Middle frontal gyrus (tissue), 1 donor: ENCODE measurements at regions not wholly inside any gene's neighbourhood (a gene's known extent, or its start where the extent isn't known, plus 50 kb on each side); places are given as distances from the start of the nearest gene placed in this dataset.

Experiments used
- DNase-seq: peaks from one replicate; pipeline ENCODE4 v3.0.0-alpha.2; 2015; ENCODE audit warnings: low spot score; ENCODE audit errors: extremely low spot score

- no peak for DNase-seq
Measured at GRCh38 chr13:74084375-74084935, 49.7 kb downstream of the KLF12 start.

- DNase-seq = no peak
Measured at GRCh38 chr13:74082741-74083160, 51.5 kb downstream of the KLF12 start.

- no peak for DNase-seq
Measured at GRCh38 chr13:74080762-74081161, 53.4 kb downstream of the KLF12 start.

GRCh38 chr13:74077792-74078191 is 56.4 kb downstream of the KLF12 start:
- no peak for DNase-seq

- DNase-seq = no peak
Measured at GRCh38 chr13:74077375-74077774, 56.8 kb downstream of the KLF12 start.

GRCh38 chr13:74074723-74075122 is 59.5 kb downstream of the KLF12 start:
- DNase-seq = no peak

GRCh38 chr13:74073274-74073673 is 60.9 kb downstream of the KLF12 start:
- no peak for DNase-seq

GRCh38 chr13:74070513-74070912 is 63.7 kb downstream of the KLF12 start:
- no peak for DNase-seq

- no peak for DNase-seq
Measured at GRCh38 chr13:74070065-74070464, 64.1 kb downstream of the KLF12 start.

GRCh38 chr13:74068471-74068870 is 65.7 kb downstream of the KLF12 start:
- no peak for DNase-seq

GRCh38 chr13:74067818-74068217 is 66.4 kb downstream of the KLF12 start:
- DNase-seq = no peak

GRCh38 chr13:74066937-74067336 is 67.3 kb downstream of the KLF12 start:
- DNase-seq = no peak

- no peak for DNase-seq
Measured at GRCh38 chr13:74064805-74065312, 69.3 kb downstream of the KLF12 start.

GRCh38 chr13:74063533-74064100 is 70.6 kb downstream of the KLF12 start:
- no peak for DNase-seq

GRCh38 chr13:74062933-74063332 is 71.3 kb downstream of the KLF12 start:
- no peak for DNase-seq

GRCh38 chr13:74061926-74062595 is 72.1 kb downstream of the KLF12 start:
- DNase-seq = no peak

GRCh38 chr13:74056801-74057542 is 77.2 kb downstream of the KLF12 start:
- no peak for DNase-seq

GRCh38 chr13:74052402-74052928 is 81.7 kb downstream of the KLF12 start:
- DNase-seq = no peak

- no peak for DNase-seq
Measured at GRCh38 chr13:74048756-74049155, 85.4 kb downstream of the KLF12 start.

- DNase-seq = no peak
Measured at GRCh38 chr13:74047931-74048600, 86.1 kb downstream of the KLF12 start.

GRCh38 chr13:74046431-74046830 is 87.8 kb downstream of the KLF12 start:
- no peak for DNase-seq
